ENCODE measurements at regions not wholly inside any gene's neighbourhood (a gene's known extent, or its start where the extent isn't known, plus 50 kb on each side); places are given as distances from the start of the nearest gene placed in this dataset.

- no peak for TF ChIP-seq POLR2A (IDR thresholded peaks at IDR 0.05)
- TF ChIP-seq CTCF (IDR thresholded peaks at IDR 0.05 in 8 of 11, conservative IDR thresholded peaks at IDR 0.05 in 3 of 11), result no peak
- TF ChIP-seq POLR2AphosphoS5 (IDR thresholded peaks at IDR 0.05), result no peak
- Histone ChIP-seq H3K36me3 (no peaks in the 10 kb centered on the region), H3K9me3 (peaks cover 0 to 16% (median 15%) of the 10 kb centered on the region in 8 donors), H3K4me3 (no peak overlapping the region), H3K27ac (no peak overlapping the region), H3K27me3 (replicated peaks in 1 of 7) (no peaks in the 10 kb centered on the region), H3K4me1 (peaks cover 0 to 20% (median 18%) of the 10 kb centered on the region in 6 donors)
- no peak for DNase-seq
- intact Hi-C loops (cut with DNase I; ENCODE audit: low total_unique reads), result no loop called here
- WGBS, 5 donors, result 89 to 93% (median 90%) methylated on average over 8 of the region's 8 CpGs
Measured at GRCh38 chr10:62461120-62461519, 87.0 kb downstream of the ZNF365 start.

- no peak for DNase-seq
- H3K4me1 ChIP-seq, result peaks cover 0 to 7% (median 5%) of the 10 kb centered on the region in 6 donors
- intact Hi-C loops (cut with DNase I; ENCODE audit: low total_unique reads), result no loop called here
- H3K27me3 ChIP-seq (replicated peaks in 1 of 7), result no peaks in the 10 kb centered on the region
- H3K4me3 ChIP-seq, result no peak overlapping the region
- 82 to 96% (median 89%) methylated on average over 1 of the region's 1 CpG for WGBS, 5 donors
- no peak for TF ChIP-seq POLR2AphosphoS5 (IDR thresholded peaks at IDR 0.05)
- TF ChIP-seq CTCF (IDR thresholded peaks at IDR 0.05 in 8 of 11, conservative IDR thresholded peaks at IDR 0.05 in 3 of 11), result no peak
- no peak for TF ChIP-seq POLR2A (IDR thresholded peaks at IDR 0.05)
- H3K9me3 ChIP-seq, result peaks cover 0 to 21% (median 18%) of the 10 kb centered on the region in 8 donors
- H3K36me3 ChIP-seq, result no peaks in the 10 kb centered on the region
- H3K27ac ChIP-seq, result no peak overlapping the region
Measured at GRCh38 chr10:62462461-62462860, 88.3 kb downstream of the ZNF365 start.

- H3K27me3 ChIP-seq (replicated peaks in 1 of 7), result no peaks in the 10 kb centered on the region
- WGBS, 5 donors, result 61 to 86% (median 79%) methylated on average over 3 of the region's 3 CpGs
Measured at GRCh38 chr10:62463364-62463763, 89.2 kb downstream of the ZNF365 start.

GRCh38 chr10:62464308-62464707, 90.1 kb downstream of the ZNF365 start:
- intact Hi-C loops (cut with DNase I; ENCODE audit: low total_unique reads), result no loop called here
- Histone ChIP-seq H3K9me3 (peaks cover 0 to 21% (median 18%) of the 10 kb centered on the region in 8 donors), H3K36me3 (no peaks in the 10 kb centered on the region), H3K27ac (no peak overlapping the region), H3K4me1 (no peaks in the 10 kb centered on the region), H3K27me3 (replicated peaks in 1 of 7) (no peaks in the 10 kb centered on the region), H3K4me3 (no peak overlapping the region)
- no peak for DNase-seq
- WGBS, 5 donors, result 74 to 87% (median 80%) methylated on average over 2 of the region's 2 CpGs
- TF ChIP-seq POLR2A (IDR thresholded peaks at IDR 0.05), result no peak
- TF ChIP-seq CTCF (IDR thresholded peaks at IDR 0.05 in 8 of 11, conservative IDR thresholded peaks at IDR 0.05 in 3 of 11), result no peak
- TF ChIP-seq POLR2AphosphoS5 (IDR thresholded peaks at IDR 0.05), result no peak

More at GRCh38 chr10:62463364-62463763, 89.2 kb downstream of the ZNF365 start:
- intact Hi-C loops (cut with DNase I; ENCODE audit: low total_unique reads), result no loop called here
- H3K27ac ChIP-seq, result no peak overlapping the region
- H3K36me3 ChIP-seq, result no peaks in the 10 kb centered on the region
- no peak overlapping the region for H3K4me3 ChIP-seq
- DNase-seq, result no peak
- H3K9me3 ChIP-seq, result peaks cover 0 to 21% (median 18%) of the 10 kb centered on the region in 8 donors
- H3K4me1 ChIP-seq, result no peaks in the 10 kb centered on the region
- TF ChIP-seq CTCF (IDR thresholded peaks at IDR 0.05 in 8 of 11, conservative IDR thresholded peaks at IDR 0.05 in 3 of 11) (no peak), POLR2A (IDR thresholded peaks at IDR 0.05) (no peak), POLR2AphosphoS5 (IDR thresholded peaks at IDR 0.05) (no peak)

Data from spleen (tissue), 11 donors.